GM18502 (cell line): ENCODE measurements at regions not wholly inside any gene's neighbourhood (a gene's known extent, or its start where the extent isn't known, plus 50 kb on each side); places are given as distances from the start of the nearest gene placed in this dataset.

ENCODE experiments used
- ATAC-seq: cut with Tn5 transposase; IDR thresholded peaks from one replicate; pipeline ENCODE4 v1.9.1; 2021; ENCODE audit warnings: mild to moderate bottlenecking; ENCODE audit not compliant: unreplicated experiment, poor library complexity

- no peak for ATAC-seq
Observed at GRCh38 chr6:104159045-104159618, 700.6 kb downstream of the HACE1 start.

- no peak for ATAC-seq
Observed at GRCh38 chr6:104143757-104144156, 716.0 kb downstream of the HACE1 start.

GRCh38 chr6:104134876-104135275, 724.8 kb downstream of the HACE1 start:
- no peak for ATAC-seq

- no peak for ATAC-seq
Observed at GRCh38 chr6:104130343-104130742, 729.4 kb downstream of the HACE1 start.

- ATAC-seq, result no peak
Observed at GRCh38 chr6:104126315-104127005, 733.3 kb downstream of the HACE1 start.

- no peak for ATAC-seq
Observed at GRCh38 chr6:104123227-104123626, 736.5 kb downstream of the HACE1 start.

GRCh38 chr6:104118274-104118673, 741.4 kb downstream of the HACE1 start:
- no peak for ATAC-seq

GRCh38 chr6:104109806-104110205, 749.9 kb downstream of the HACE1 start:
- no peak for ATAC-seq

GRCh38 chr6:104108634-104109033, 751.1 kb downstream of the HACE1 start:
- ATAC-seq, result no peak

GRCh38 chr6:104095661-104096416, 763.9 kb downstream of the HACE1 start:
- ATAC-seq, result no peak

- ATAC-seq, result no peak
Observed at GRCh38 chr6:104087765-104088164, 772.0 kb downstream of the HACE1 start.

GRCh38 chr6:104068281-104068680, 791.4 kb downstream of the HACE1 start:
- no peak for ATAC-seq

GRCh38 chr6:104064876-104065275, 794.8 kb downstream of the HACE1 start:
- ATAC-seq, result no peak

GRCh38 chr6:104050455-104050854, 809.3 kb downstream of the HACE1 start:
- ATAC-seq, result no peak

- no peak for ATAC-seq
Observed at GRCh38 chr6:104046426-104046825, 813.3 kb downstream of the HACE1 start.

GRCh38 chr6:104031346-104031745, 828.4 kb downstream of the HACE1 start:
- ATAC-seq, result no peak

GRCh38 chr6:104022126-104022525, 837.6 kb downstream of the HACE1 start:
- no peak for ATAC-seq

GRCh38 chr6:104019075-104019753, 840.5 kb downstream of the HACE1 start:
- ATAC-seq, result no peak

- ATAC-seq, result no peak
Observed at GRCh38 chr6:104017410-104018381, 842.0 kb downstream of the HACE1 start.
